GM12872 (cell line): ENCODE measurements at regions not wholly inside any gene's neighbourhood (a gene's known extent, or its start where the extent isn't known, plus 50 kb on each side); places are given as distances from the start of the nearest gene placed in this dataset.

Experiments
- CTCF ChIP-seq: IDR thresholded peaks from 3 replicates; pipeline ENCODE4 v1.5.1; 2011; ENCODE audit warnings: low read depth, mild to moderate bottlenecking, low read length, moderate library complexity; ENCODE audit not compliant: insufficient read depth

- no peak for TF ChIP-seq CTCF
These were observed 149.7 kb downstream of the EN1 start for GRCh38 chr2:118697781-118698180.

- TF ChIP-seq CTCF: no peak
These were observed 150.5 kb downstream of the EN1 start for GRCh38 chr2:118696786-118697465.

GRCh38 chr2:118693287-118693822 lies 154.1 kb downstream of the EN1 start:
- TF ChIP-seq CTCF: no peak

- TF ChIP-seq CTCF: no peak
These were observed 157.6 kb downstream of the EN1 start for GRCh38 chr2:118689874-118690273.

GRCh38 chr2:118689456-118689855 lies 158.0 kb downstream of the EN1 start:
- TF ChIP-seq CTCF: no peak

GRCh38 chr2:118689033-118689432 lies 158.4 kb downstream of the EN1 start:
- TF ChIP-seq CTCF: no peak

- TF ChIP-seq CTCF: no peak
These were observed 159.8 kb downstream of the EN1 start for GRCh38 chr2:118687698-118688097.
